ENCODE measurements at regions not wholly inside any gene's neighbourhood (a gene's known extent, or its start where the extent isn't known, plus 50 kb on each side); places are given as distances from the start of the nearest gene placed in this dataset.

- no peak overlapping the region for H3K27ac ChIP-seq
- TF ChIP-seq, protein P1, sequence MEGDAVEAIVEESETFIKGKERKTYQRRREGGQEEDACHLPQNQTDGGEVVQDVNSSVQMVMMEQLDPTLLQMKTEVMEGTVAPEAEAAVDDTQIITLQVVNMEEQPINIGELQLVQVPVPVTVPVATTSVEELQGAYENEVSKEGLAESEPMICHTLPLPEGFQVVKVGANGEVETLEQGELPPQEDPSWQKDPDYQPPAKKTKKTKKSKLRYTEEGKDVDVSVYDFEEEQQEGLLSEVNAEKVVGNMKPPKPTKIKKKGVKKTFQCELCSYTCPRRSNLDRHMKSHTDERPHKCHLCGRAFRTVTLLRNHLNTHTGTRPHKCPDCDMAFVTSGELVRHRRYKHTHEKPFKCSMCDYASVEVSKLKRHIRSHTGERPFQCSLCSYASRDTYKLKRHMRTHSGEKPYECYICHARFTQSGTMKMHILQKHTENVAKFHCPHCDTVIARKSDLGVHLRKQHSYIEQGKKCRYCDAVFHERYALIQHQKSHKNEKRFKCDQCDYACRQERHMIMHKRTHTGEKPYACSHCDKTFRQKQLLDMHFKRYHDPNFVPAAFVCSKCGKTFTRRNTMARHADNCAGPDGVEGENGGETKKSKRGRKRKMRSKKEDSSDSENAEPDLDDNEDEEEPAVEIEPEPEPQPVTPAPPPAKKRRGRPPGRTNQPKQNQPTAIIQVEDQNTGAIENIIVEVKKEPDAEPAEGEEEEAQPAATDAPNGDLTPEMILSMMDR (conservative IDR thresholded peaks at IDR 0.05): no peak
These were observed 382.2 kb downstream of the FUT8 start for GRCh38 chr14:65794674-65795279.

DNA sequence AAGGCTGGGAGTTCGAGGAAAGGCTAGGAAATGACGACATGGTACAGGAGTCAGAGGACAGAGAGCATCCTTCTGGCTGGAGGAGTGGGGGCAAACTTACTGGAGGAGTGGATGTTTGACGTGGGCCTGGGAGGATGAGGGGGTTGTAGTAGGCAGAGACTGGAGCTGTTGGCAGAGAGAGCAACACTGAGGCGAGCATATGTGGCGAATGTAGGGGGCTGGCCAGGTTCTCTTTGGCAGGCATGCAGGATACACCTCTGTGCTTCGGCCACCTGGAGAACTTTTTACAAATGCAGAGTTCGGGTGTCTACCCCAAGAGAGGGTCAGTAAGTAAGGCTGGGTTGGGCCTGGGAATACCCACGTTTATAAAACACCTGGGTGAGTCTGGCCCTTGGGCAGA is 385.7 kb downstream of the FUT8 start:
- H3K27ac ChIP-seq: no peak overlapping the region
- TF ChIP-seq, protein P1 (conservative IDR thresholded peaks at IDR 0.05): no peak

DNA sequence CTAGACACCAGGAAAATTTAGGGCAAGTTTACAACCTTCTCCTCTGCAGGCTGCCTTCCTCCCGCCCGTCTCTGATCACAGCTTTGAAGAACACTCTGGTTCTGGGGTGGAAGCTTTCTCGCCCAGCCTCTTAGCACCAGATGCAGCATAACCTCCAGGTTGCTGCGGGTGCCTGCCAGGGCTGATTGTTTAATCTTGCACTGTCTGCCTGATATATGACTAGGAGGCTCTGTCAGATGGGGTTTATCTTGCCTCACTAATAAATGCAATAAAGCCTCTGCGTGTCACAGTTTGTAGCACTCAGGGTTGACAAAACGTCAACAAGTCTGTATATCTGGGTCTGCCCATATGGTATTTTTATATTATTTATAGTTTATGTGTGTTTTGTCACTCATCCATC is 388.2 kb downstream of the FUT8 start:
- TF ChIP-seq, protein P1 (conservative IDR thresholded peaks at IDR 0.05): no peak
- H3K27ac ChIP-seq: no peak overlapping the region

DNA sequence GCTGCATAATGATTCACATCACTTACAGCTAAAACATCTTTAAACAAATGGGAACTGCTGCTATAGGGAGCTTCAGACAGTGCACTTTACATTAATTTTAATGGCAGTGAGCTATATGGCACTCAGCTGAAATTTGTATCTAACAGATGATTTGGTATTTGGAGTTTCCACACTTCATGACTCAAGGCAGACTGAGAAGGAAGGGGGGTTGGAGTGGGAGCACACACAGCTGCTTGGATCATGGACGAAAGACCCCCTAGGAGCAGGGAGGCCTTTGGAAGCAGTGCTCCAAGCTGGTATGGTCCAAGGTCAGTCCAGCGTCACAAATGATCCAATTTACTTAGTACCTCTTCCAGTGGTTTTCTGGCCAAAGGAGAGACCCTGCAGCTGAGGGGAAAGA is 389.7 kb downstream of the FUT8 start:
- TF ChIP-seq, protein P1 (conservative IDR thresholded peaks at IDR 0.05): no peak
- no peak overlapping the region for H3K27ac ChIP-seq

GRCh38 chr14:65803885-65804284 is 391.4 kb downstream of the FUT8 start:
- TF ChIP-seq, protein P1 (conservative IDR thresholded peaks at IDR 0.05): no peak
- H3K27ac ChIP-seq: no peak overlapping the region

DNA sequence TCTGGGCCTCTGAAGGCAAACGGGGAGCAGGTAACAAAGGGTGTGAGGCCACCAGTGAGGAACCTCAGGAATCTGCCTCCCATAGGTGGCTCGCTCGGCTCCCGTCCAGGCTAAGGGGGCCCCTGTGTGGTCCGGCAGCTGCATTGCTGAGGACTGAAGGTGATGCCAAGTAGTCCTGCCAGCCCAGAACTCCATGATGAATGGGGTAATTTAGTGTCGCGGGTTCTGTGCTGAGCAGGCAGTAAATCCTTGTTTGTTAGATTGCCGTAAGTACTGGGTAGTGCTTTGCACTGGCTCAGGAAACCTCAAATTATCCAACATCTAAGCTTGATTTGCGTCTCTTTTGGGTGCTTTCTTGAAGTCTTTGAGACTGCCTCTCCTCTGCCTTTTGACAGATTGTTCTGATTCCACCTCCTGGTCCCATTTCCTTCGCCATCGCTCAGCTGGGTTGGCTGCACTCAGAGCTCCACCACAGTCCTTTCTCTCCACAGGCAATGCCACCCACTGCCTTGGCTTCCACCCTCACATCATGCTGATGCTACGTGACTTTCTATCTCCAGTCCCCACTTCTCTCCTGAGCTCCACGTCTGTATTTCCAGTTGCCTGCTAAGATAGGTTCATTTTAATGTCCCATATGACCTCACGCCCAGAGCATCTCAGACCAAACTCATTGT is 392.0 kb downstream of the FUT8 start:
- TF ChIP-seq, protein P1 (conservative IDR thresholded peaks at IDR 0.05): no peak
- H3K27ac ChIP-seq: no peak overlapping the region

GRCh38 chr14:65805113-65805473 is 392.6 kb downstream of the FUT8 start:
- TF ChIP-seq, protein P1 (conservative IDR thresholded peaks at IDR 0.05): no peak
- H3K27ac ChIP-seq: no peak overlapping the region
